GM18858 (cell line): ENCODE measurements at regions not wholly inside any gene's neighbourhood (a gene's known extent, or its start where the extent isn't known, plus 50 kb on each side); places are given as distances from the start of the nearest gene placed in this dataset.
A peak's percentile ranks its signal among the peaks of the same experiment; 100 is the strongest.
"Not testable (repeated sequence)": the region's sequence is repeated elsewhere in the genome, so short reads cannot be mapped to it uniquely, and the experiment has no call there.

Experiments
- ATAC-seq: cut with Tn5 transposase; IDR thresholded peaks from one replicate; pipeline ENCODE4 v1.9.1; 2021; ENCODE audit not compliant: unreplicated experiment

- ATAC-seq: no peak
Observed at GRCh38 chr5:26563979-26564378, 474.4 kb downstream of the CDH9 start.

GRCh38 chr5:26553079-26553478, 485.3 kb downstream of the CDH9 start:
- ATAC-seq: no peak

- ATAC-seq: no peak
Observed at GRCh38 chr5:26543987-26544386, 494.4 kb downstream of the CDH9 start.

GRCh38 chr5:26538226-26538625, 500.2 kb downstream of the CDH9 start:
- no peak for ATAC-seq

- ATAC-seq: no peak
Observed at GRCh38 chr5:26535215-26535614, 503.2 kb downstream of the CDH9 start.

- ATAC-seq: no peak
Observed at GRCh38 chr5:26530305-26530704, 508.1 kb downstream of the CDH9 start.

- no peak for ATAC-seq
Observed at GRCh38 chr5:26519245-26519644, 519.1 kb downstream of the CDH9 start.

- ATAC-seq: no peak
Observed at GRCh38 chr5:26518065-26518464, 520.3 kb downstream of the CDH9 start.

GRCh38 chr5:26498972-26499371, 539.4 kb downstream of the CDH9 start:
- no peak for ATAC-seq

- ATAC-seq: no peak
Observed at GRCh38 chr5:26495437-26495836, 542.9 kb downstream of the CDH9 start.

GRCh38 chr5:26492906-26493459, 545.4 kb downstream of the CDH9 start:
- ATAC-seq: no peak

- no peak for ATAC-seq
Observed at GRCh38 chr5:26487553-26487952, 550.8 kb downstream of the CDH9 start.

GRCh38 chr5:26486631-26487030, 551.8 kb downstream of the CDH9 start:
- no peak for ATAC-seq

GRCh38 chr5:26485146-26485860, 553.1 kb downstream of the CDH9 start:
- ATAC-seq: not testable (repeated sequence)

GRCh38 chr5:26482810-26483375, 555.5 kb downstream of the CDH9 start:
- ATAC-seq: peak; percentile 57

GRCh38 chr5:26482076-26482809, 556.1 kb downstream of the CDH9 start:
- ATAC-seq: no peak

GRCh38 chr5:26470439-26470838, 567.9 kb downstream of the CDH9 start:
- no peak for ATAC-seq

- no peak for ATAC-seq
Observed at GRCh38 chr5:26439121-26439520, 599.3 kb downstream of the CDH9 start.

GRCh38 chr5:26434688-26435087, 603.7 kb downstream of the CDH9 start:
- no peak for ATAC-seq

- ATAC-seq: no peak
Observed at GRCh38 chr5:26432386-26432785, 606.0 kb downstream of the CDH9 start.

- no peak for ATAC-seq
Observed at GRCh38 chr5:26430323-26430722, 608.1 kb downstream of the CDH9 start.

- no peak for ATAC-seq
Observed at GRCh38 chr5:26427281-26427680, 611.1 kb downstream of the CDH9 start.
